H9 (cell line): ENCODE measurements at regions not wholly inside any gene's neighbourhood (a gene's known extent, or its start where the extent isn't known, plus 50 kb on each side); places are given as distances from the start of the nearest gene placed in this dataset.

Experiments
- DNase-seq: peaks from one replicate; pipeline ENCODE4 v3.0.0-alpha.2; 2017
- H2AFZ ChIP-seq: one replicate; pipeline ENCODE4 v1.6.1; 2013; ENCODE audit warnings: mild to moderate bottlenecking, low read length, control low read depth, moderate library complexity
- H2AK5ac ChIP-seq: 2 replicates; pipeline ENCODE4 v1.6.1; 2013; ENCODE audit warnings: low read length, control low read depth, mixed read lengths; ENCODE audit not compliant: insufficient read length
- H2BK120ac ChIP-seq: one replicate; pipeline ENCODE4 v1.6.1; 2013; ENCODE audit warnings: low read depth, mild to moderate bottlenecking, low read length, control low read depth, inconsistent platforms; ENCODE audit not compliant: poor library complexity, severe bottlenecking
- H2BK12ac ChIP-seq: 2 replicates; pipeline ENCODE4 v1.6.1; 2013; ENCODE audit warnings: low read length, control low read depth, mixed read lengths, low read depth; ENCODE audit not compliant: insufficient read length
- H2BK15ac ChIP-seq: 2 replicates; pipeline ENCODE4 v1.6.1; 2013; ENCODE audit warnings: low read depth, low read length, control low read depth
- H2BK20ac ChIP-seq: one replicate; pipeline ENCODE4 v1.6.1; 2013; ENCODE audit warnings: low read depth, mild to moderate bottlenecking, low read length, control low read depth, inconsistent platforms; ENCODE audit not compliant: poor library complexity, severe bottlenecking
- H2BK5ac ChIP-seq: 2 replicates; pipeline ENCODE4 v1.6.1; 2013; ENCODE audit warnings: low read length, control low read depth, mixed read lengths; ENCODE audit not compliant: insufficient read length
- H3K14ac ChIP-seq: 2 replicates; pipeline ENCODE4 v1.6.1; 2013; ENCODE audit warnings: low read length, control low read depth; ENCODE audit not compliant: insufficient read depth
- H3K18ac ChIP-seq: 2 replicates; pipeline ENCODE4 v1.6.1; 2013; ENCODE audit warnings: low read depth, mild to moderate bottlenecking, mixed read lengths, low read length, control low read depth; ENCODE audit not compliant: insufficient read length
- H3K23ac ChIP-seq: 2 replicates; pipeline ENCODE4 v1.6.1; 2013; ENCODE audit warnings: low read length, control low read depth, mixed read lengths, low read depth; ENCODE audit not compliant: insufficient read length
- H3K23me2 ChIP-seq: 2 replicates; pipeline ENCODE4 v1.6.1; 2013; ENCODE audit warnings: low read depth, mild to moderate bottlenecking, mixed read lengths, low read length, control low read depth; ENCODE audit not compliant: insufficient read length, poor library complexity, severe bottlenecking
- H3K27ac ChIP-seq: 2 replicates; pipeline ENCODE4 v1.5.1; 2013; ENCODE audit warnings: low read length, control low read depth, mixed read lengths, low read depth; ENCODE audit not compliant: insufficient read length
- H3K27me3 ChIP-seq: 2 replicates; pipeline ENCODE4 v1.6.1; 2013; ENCODE audit warnings: low read length, control low read depth, inconsistent platforms; ENCODE audit not compliant: insufficient read depth
- H3K4ac ChIP-seq: 2 replicates; pipeline ENCODE4 v1.6.1; 2013; ENCODE audit warnings: low read depth, mild to moderate bottlenecking, control low read depth, inconsistent platforms, low read length, moderate library complexity
- H3K4me1 ChIP-seq: 2 replicates; pipeline ENCODE4 v1.6.1; 2013; ENCODE audit warnings: low read length, control low read depth, inconsistent platforms; ENCODE audit not compliant: insufficient read depth
- H3K4me2 ChIP-seq: 2 replicates; pipeline ENCODE4 v1.6.1; 2013; ENCODE audit warnings: low read length, control low read depth, mixed read lengths; ENCODE audit not compliant: insufficient read length, insufficient read depth
- H3K56ac ChIP-seq: 2 replicates; pipeline ENCODE4 v1.6.1; 2013; ENCODE audit warnings: low read depth, mild to moderate bottlenecking, mixed read lengths, low read length, control low read depth; ENCODE audit not compliant: insufficient read length
- H3K79me1 ChIP-seq: 2 replicates; pipeline ENCODE4 v1.6.1; 2013; ENCODE audit warnings: low read depth, mild to moderate bottlenecking, moderate library complexity, low read length, control low read depth, inconsistent platforms; ENCODE audit not compliant: insufficient read depth, poor library complexity, severe bottlenecking
- H3K79me2 ChIP-seq: 2 replicates; pipeline ENCODE4 v1.6.1; 2013; ENCODE audit warnings: low read length, control low read depth, inconsistent platforms; ENCODE audit not compliant: insufficient read depth
- H3K9ac ChIP-seq: 2 replicates; pipeline ENCODE4 v1.6.1; 2013; ENCODE audit warnings: low read length, control low read depth, mixed read lengths; ENCODE audit not compliant: insufficient read length; ENCODE audit errors: extremely low read depth
- H3K9me3 ChIP-seq: one replicate; pipeline ENCODE4 v1.6.1; 2013; ENCODE audit warnings: low read depth, low read length, inconsistent platforms; ENCODE audit not compliant: control insufficient read depth
- H3T11ph ChIP-seq: one replicate; pipeline ENCODE4 v1.6.1; 2013; ENCODE audit warnings: mild to moderate bottlenecking, low read length, control low read depth, inconsistent platforms
- H4K20me1 ChIP-seq: one replicate; pipeline ENCODE4 v1.6.1; 2013; ENCODE audit not compliant: control insufficient read depth, insufficient read length, insufficient read depth
- H4K5ac ChIP-seq: 2 replicates; pipeline ENCODE4 v1.6.1; 2013; ENCODE audit warnings: low read depth, mild to moderate bottlenecking, mixed read lengths, low read length, control low read depth; ENCODE audit not compliant: insufficient read length
- H4K8ac ChIP-seq: replicated peaks from 2 replicates; pipeline ENCODE4 v1.6.1; 2013; ENCODE audit warnings: low read length, control low read depth, mixed read lengths, low read depth; ENCODE audit not compliant: insufficient read length
- H4K91ac ChIP-seq: 2 replicates; pipeline ENCODE4 v1.6.1; 2013; ENCODE audit warnings: low read depth, mild to moderate bottlenecking, moderate library complexity, mixed read lengths, low read length, control low read depth; ENCODE audit not compliant: insufficient read length
- H3K27ac Mint-ChIP-seq, 3 experiments: 2 replicates in 2 of 3; 3 replicates in 1 of 3; pipeline ENCODE4 v1.8.0; 2020 to 2021; ENCODE audit warnings: mixed read lengths in 3 of 3, mild to moderate bottlenecking in 1 of 3, moderate library complexity in 1 of 3
- H3K27me3 Mint-ChIP-seq: 2 replicates; pipeline ENCODE4 v1.8.0; 2021; ENCODE audit warnings: low read depth, mild to moderate bottlenecking, moderate library complexity, mixed read lengths
- H3K36me3 Mint-ChIP-seq, 3 experiments: 2 replicates in 2 of 3; 3 replicates in 1 of 3; pipeline ENCODE4 v1.8.0; 2020 to 2021; ENCODE audit warnings: low read depth in 3 of 3, mixed read lengths in 3 of 3; ENCODE audit not compliant: insufficient read depth in 1 of 3
- H3K4me1 Mint-ChIP-seq, 2 experiments: 2 replicates each; pipeline ENCODE4 v1.8.0; 2020; ENCODE audit warnings: mixed read lengths in 2 of 2
- H3K4me3 Mint-ChIP-seq, 2 experiments: 2 replicates in 1 of 2; 3 replicates in 1 of 2; pipeline ENCODE4 v1.8.0; 2020 to 2021; ENCODE audit warnings: mild to moderate bottlenecking in 2 of 2, mixed read lengths in 2 of 2, moderate library complexity in 1 of 2
- H3K9me3 Mint-ChIP-seq, 2 experiments: 2 replicates in 1 of 2; 3 replicates in 1 of 2; pipeline ENCODE4 v1.8.0; 2020; ENCODE audit warnings: mild to moderate bottlenecking in 2 of 2, mixed read lengths in 2 of 2, moderate library complexity in 1 of 2
- CTCF ChIP-seq: fragments of 200-600 bp; sonication (generic); conservative IDR thresholded peaks from 3 replicates; pipeline ENCODE4 v1.8.0; 2021; ENCODE audit warnings: antibody characterized with exemption, mild to moderate bottlenecking
- WGBS: extraction: QIAGEN DNeasy Blood & Tissue Kit; methylation state at CpG from one replicate; pipeline ENCODE4 v1.1.7; 2013; ENCODE audit warnings: missing lambda C conversion rate, low lambda C conversion rate, mixed read lengths; ENCODE audit not compliant: insufficient read length; ENCODE audit errors: extremely low coverage; 5-methylcytosine and 5-hydroxymethylcytosine counted together

DNA sequence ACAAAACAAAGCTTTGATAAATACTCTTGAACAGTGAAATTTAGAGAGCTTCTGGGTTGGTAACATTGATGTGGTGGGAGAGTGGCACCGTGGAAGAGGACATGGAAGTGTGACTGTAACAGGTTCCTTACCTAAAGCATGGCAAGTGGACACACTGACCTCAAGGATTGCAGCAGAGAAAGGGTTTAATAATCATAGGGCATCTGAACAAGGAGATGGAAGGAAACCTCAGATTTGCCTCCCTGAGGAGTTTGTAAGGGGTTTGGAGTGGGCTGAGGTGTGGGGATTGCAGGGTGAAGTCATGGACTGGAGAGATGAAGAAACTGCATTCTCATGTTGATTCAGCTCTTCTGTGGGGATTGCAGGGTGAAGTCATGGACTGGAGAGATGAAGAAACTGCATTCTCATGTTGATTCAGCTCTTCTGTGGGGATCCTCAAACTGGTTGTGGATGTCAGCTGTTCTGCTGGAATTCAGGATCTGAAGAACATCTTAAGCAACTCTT, 83.8 kb upstream of the TLK1 start:
- H3K27ac ChIP-seq, result no peak overlapping the region
- no peaks in the 10 kb centered on the region for H4K20me1 ChIP-seq
- no peak overlapping the region for H2AFZ ChIP-seq
- no peak overlapping the region for H2BK15ac ChIP-seq
- Mint-ChIP-seq H3K36me3 (peaks cover 31 to 33% (median 31%) of the 10 kb centered on the region in 3 experiments), H3K4me3 (no peak overlapping the region), H3K27ac (peak overlapping the region in 2 of 3 experiments; percentile 36 to 48; a peak in 4 of 7 replicates), H3K27me3 (no peaks in the 10 kb centered on the region), H3K4me1 (peaks cover 14 to 15% of the 10 kb centered on the region in 2 experiments), H3K9me3 (peaks cover 29 to 34% of the 10 kb centered on the region in 2 experiments)
- no peak overlapping the region for H3K4me2 ChIP-seq
- H3K56ac ChIP-seq, result no peak overlapping the region
- no CpG with 5 or more reads among the region's 1 CpG for WGBS
- no peak overlapping the region for H3T11ph ChIP-seq
- no peak overlapping the region for H2AK5ac ChIP-seq
- H4K5ac ChIP-seq, result no peak overlapping the region
- H2BK120ac ChIP-seq, result no peak overlapping the region
- H3K4ac ChIP-seq, result no peak overlapping the region
- H4K8ac ChIP-seq, result no peak overlapping the region
- H3K23ac ChIP-seq, result no peak overlapping the region
- H2BK12ac ChIP-seq, result no peak overlapping the region
- no peaks in the 10 kb centered on the region for H3K79me1 ChIP-seq
- H3K14ac ChIP-seq, result no peak overlapping the region
- H4K91ac ChIP-seq, result no peak overlapping the region
- H2BK5ac ChIP-seq, result no peak overlapping the region
- H3K9me3 ChIP-seq, result peaks cover 20% of the 10 kb centered on the region
- H3K79me2 ChIP-seq, result no peaks in the 10 kb centered on the region
- H3K9ac ChIP-seq, result no peak overlapping the region
- no peak for DNase-seq
- no peaks in the 10 kb centered on the region for H3K27me3 ChIP-seq
- no peaks in the 10 kb centered on the region for H3K4me1 ChIP-seq
- H3K23me2 ChIP-seq, result no peaks in the 10 kb centered on the region
- no peak overlapping the region for H3K18ac ChIP-seq
- no peak for TF ChIP-seq CTCF
- H2BK20ac ChIP-seq, result no peak overlapping the region
